ENCODE measurements at regions not wholly inside any gene's neighbourhood (a gene's known extent, or its start where the extent isn't known, plus 50 kb on each side); places are given as distances from the start of the nearest gene placed in this dataset.

GRCh38 chr4:45778514-45778913, 345.3 kb downstream of the GABRG1 start:
- ATAC-seq, result no peak
- DNase-seq, result no peak

GRCh38 chr4:45776146-45776545, 347.7 kb downstream of the GABRG1 start:
- ATAC-seq (no peak), DNase-seq (no peak)

DNA sequence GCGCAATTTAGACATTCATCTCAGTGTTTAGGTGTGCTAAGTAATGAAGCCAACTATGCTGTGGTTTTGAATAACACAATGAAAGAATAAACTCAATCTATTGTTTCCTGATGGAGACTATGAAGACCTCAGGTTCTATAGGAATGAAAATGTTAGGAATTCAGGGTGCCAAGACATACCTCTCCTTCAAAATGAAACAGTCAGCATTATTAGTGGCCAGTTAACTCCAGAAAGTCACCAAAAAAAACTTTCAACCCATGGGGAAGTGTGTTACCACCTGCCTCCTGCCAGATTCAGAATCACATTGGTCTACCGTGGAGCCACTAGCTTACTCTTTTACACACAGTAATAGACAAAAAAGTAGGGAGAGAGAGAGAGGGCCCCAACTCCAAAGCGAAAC, 352.9 kb downstream of the GABRG1 start:
- DNase-seq (no peak), ATAC-seq (no peak)

GRCh38 chr4:45765521-45765920, 358.3 kb downstream of the GABRG1 start:
- ATAC-seq (no peak), DNase-seq (no peak)

- no peak for DNase-seq
- ATAC-seq, result no peak
These were observed 371.9 kb downstream of the GABRG1 start for GRCh38 chr4:45751877-45752530.

DNA sequence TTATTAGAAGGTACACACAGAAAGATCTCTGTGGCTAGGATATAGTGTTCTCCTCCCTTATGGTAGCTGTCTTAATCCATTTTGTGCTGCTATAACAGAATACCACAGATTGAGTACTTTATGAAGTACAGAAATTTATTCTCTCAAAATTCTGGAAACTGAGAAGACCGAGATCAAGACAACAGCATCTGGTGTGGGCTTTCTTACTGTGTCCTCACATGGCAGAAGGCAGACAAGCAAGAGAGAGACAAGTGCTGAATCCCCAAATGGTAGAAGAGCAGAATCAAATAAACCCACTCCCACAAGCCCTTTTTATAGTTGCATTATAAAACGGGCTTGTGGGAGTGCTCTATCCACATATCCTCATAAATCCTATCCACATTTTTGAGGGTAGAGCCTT, 373.1 kb downstream of the GABRG1 start:
- ATAC-seq (no peak), DNase-seq (no peak)

GRCh38 chr4:45745741-45746140, 378.1 kb downstream of the GABRG1 start:
- no peak for ATAC-seq

GRCh38 chr4:45741897-45742296, 382.0 kb downstream of the GABRG1 start:
- DNase-seq (no peak), ATAC-seq (no peak)

More at GRCh38 chr4:45745741-45746140, 378.1 kb downstream of the GABRG1 start:
- no peak for DNase-seq

DNA sequence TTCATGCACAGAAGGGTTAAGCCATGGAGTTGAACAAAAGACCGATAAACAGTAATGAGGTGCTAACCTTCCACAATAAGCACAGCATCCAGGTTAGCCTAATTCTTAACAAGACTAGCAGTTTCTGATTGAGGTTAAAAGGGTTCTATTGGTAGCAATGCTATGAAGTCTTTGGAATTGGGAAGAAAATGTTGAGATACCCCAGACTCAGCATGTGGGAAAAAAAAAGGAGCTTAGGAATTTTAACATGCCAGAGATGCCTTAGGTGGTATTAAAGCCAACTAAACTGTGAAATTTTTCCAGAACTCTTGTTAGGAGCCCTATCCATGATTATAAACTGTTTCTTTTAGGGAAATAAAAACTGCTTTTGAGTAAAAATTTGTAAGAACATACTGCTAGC, 391.7 kb downstream of the GABRG1 start:
- DNase-seq (no peak), ATAC-seq (no peak)

DNA sequence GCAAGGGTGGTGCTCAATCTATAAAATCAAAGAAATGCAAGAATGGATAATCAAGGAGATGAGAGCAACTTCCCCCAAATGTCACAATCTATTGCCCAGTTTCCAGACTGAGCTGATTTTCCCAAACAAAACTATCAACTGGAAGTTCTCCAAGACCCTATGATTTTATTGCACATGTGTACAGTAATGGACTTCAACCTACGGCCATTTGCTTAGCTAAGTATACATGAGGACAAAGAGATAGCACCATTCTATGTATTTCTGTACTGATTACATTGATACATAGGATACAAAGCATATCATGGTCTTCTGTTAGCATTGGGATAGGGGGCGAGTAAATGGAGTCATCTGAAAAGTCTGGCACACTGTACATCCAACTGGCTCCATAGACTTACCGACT, 407.8 kb downstream of the GABRG1 start:
- DNase-seq, result no peak

GRCh38 chr4:45713996-45714395, 409.9 kb downstream of the GABRG1 start:
- no peak for DNase-seq
- ATAC-seq, result no peak

More for the DNA sequence above, 407.8 kb downstream of the GABRG1 start:
- no peak for ATAC-seq

- DNase-seq, result no peak
These were observed 422.2 kb downstream of the GABRG1 start for GRCh38 chr4:45701621-45702020.

DNA sequence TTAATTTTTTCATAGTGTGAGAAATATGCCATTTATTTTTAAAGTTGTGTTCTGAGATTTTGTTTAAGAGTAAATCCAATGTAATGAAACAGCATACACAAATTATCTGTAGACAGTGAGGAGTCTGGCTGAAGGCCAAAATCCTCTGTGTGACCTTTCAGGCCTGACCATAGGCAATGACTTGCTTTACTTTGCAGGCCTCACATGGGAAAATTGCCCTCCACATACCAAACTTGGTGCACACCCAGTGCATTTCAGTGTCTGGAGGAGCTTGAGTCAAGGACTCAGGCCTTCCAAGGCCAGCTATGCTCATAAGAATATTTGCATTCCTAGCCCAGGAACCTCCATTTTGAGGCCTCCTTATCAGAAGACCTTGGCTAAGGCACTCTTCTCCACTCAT, 430.1 kb downstream of the GABRG1 start:
- no peak for ATAC-seq

More at GRCh38 chr4:45701621-45702020, 422.2 kb downstream of the GABRG1 start:
- no peak for ATAC-seq

DNA sequence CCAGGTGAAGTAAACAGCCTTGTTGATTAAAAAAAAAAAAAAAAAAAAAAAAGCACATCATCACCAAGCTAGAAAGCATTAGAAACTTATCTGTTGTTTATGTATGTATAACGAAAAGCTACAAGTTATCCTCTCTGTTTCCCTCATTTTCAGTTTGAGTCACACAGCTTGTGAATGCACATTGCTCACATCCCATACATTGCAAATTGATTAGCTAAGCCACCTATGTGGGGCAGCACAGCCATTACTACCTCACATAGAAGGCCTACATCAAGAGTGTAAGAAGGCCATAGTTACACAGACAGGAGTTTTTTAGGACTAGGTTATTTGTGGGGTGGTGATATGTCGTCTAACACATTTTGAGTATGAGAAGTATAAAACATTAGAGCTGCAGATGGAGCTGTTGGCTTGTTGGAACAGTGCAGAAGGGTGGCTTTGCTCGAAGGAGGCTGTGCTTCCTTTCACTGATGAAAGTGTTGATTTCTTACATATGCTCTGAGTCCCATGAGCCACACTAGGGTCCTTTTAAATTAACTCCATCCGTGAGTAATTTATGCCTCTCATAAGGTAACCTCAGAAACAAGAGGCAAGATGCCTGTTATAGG, 431.6 kb downstream of the GABRG1 start:
- no peak for DNase-seq
- no peak for ATAC-seq

More for the DNA sequence above, 430.1 kb downstream of the GABRG1 start:
- no peak for DNase-seq

DNA sequence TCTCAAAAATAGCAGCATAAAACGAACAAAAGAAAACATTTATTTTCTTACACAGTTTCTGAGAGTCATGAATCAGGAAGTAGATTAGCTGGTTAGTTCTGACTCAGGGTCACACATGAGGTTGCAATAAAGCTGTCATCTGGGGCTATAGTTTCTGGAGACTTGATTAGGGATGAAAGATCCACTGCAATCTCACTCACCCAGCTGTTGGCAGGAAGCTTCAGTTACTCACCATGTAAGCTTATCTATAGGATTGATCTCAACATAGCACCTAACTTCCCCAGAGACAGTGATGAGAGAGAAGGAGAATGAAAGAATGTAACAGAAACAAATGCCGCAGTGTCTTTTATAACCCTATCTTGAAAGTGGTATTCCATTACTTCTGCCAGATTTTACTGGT, 435.5 kb downstream of the GABRG1 start:
- no peak for ATAC-seq
- no peak for DNase-seq

GRCh38 chr4:45679411-45679810, 444.4 kb downstream of the GABRG1 start:
- no peak for ATAC-seq
- DNase-seq, result no peak

- DNase-seq (no peak), ATAC-seq (no peak)
These were observed 455.7 kb downstream of the GABRG1 start for GRCh38 chr4:45668128-45668527.

DNA sequence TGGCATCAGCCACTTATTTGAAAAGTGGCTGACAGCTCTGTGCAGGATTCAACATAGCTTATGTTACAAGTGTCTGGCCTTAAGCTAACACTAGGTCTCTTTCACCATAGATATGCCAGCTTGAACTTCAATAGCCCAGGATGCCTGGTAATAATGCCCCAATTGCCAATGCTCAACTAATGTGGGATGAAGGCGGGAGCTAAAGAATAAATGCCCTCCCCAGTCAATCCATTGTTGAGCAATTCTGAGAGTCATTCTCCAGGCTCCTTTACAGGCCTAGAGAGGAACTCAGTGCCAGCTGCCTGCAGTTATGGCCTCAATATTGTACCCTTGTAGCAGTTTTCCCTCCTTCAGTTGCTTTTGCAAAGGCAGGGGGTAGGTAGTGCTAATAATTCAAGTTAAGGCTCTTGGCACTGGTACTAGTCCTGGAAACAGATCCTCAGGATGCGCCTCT, 460.2 kb downstream of the GABRG1 start:
- ATAC-seq (no peak), DNase-seq (no peak)

DNA sequence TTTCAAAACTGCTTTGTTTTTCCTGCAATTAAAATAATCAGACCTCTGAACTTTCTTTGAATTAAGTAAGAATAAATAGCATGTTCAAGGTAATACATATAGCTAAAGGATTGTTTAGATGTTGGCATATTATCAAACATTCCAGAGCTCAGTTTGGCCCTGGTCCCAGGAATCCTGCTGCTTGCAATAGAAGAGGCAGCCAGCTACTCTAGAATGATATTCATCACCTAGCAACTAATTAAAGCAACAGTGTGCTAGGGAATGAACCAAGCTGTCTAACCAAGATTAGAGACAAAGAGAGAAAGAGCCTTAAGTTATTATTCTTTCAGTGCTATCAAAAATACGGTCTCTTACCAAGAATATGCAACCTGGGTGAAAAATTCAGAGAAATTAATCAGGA, 460.9 kb downstream of the GABRG1 start:
- no peak for DNase-seq
- no peak for ATAC-seq

GRCh38 chr4:45661893-45662292, 462.0 kb downstream of the GABRG1 start:
- ATAC-seq (no peak), DNase-seq (no peak)

DNA sequence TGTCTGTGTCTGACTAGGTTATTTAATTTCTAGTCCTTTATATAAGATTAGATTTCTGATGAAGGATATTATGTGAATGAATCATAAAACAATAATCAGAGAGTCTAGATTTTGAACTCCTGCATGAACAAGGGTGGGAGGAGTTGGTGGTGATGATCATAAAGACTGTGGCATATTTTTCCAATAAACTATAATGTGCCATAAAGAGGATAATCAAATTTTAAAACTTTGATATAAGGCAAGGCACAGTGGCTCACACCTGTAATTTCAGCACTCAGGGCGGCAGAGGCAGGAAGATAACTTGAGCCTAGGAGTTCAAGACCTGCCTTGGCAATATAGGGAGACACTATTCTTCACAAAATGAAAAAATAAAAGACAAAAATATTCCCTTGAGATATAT, 473.3 kb downstream of the GABRG1 start:
- no peak for DNase-seq
- ATAC-seq, result no peak

DNA sequence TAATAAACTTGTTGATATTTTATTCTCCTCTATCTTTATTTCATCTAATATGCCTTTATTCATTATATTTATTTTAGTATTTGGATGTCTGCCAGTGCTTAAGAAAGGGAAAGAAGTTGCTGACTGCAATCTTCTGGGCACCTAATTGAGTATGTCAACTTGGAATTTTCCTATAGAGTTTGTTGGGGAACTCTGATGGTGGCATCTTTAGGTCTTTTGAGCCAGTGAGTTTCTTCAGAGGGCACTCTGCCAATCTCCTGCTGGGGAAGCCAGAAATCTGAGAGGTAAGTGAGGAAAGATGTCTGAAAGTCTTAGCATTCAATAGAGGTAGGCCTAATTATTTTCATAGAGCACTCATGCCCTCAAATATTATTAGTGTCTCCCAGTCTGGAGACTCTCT, 475.0 kb downstream of the GABRG1 start:
- DNase-seq (no peak), ATAC-seq (no peak)

DNA sequence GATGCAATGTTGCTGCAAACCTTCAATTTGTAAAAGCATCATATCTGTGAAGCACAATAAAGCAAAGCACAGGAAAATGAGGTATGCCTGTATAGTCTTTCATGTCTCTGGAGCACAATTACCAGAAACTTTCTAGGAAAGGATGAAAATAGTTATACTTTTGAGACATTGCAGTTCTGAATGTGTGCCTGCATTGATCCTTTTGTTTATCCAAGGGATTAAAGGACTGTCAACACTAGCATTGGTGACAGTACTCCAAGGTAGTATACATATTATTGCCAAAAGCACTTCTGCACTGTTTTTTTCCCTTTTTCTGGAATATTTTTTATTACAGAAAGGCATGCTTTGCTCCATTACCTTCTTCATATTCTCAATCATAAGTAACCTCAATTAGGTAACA, 476.0 kb downstream of the GABRG1 start:
- no peak for ATAC-seq
- no peak for DNase-seq
